Muscle layer of duodenum (tissue), 2 donors: ENCODE measurements at regions not wholly inside any gene's neighbourhood (a gene's known extent, or its start where the extent isn't known, plus 50 kb on each side); places are given as distances from the start of the nearest gene placed in this dataset.

Experiments
- H3K27ac ChIP-seq: one replicate; pipeline ENCODE4 v1.7.0; 2013; ENCODE audit warnings: mild to moderate bottlenecking, low read length
- H3K27me3 ChIP-seq: one replicate; pipeline ENCODE4 v1.7.0; 2013; ENCODE audit warnings: low read depth, mild to moderate bottlenecking, control low read depth, low read length
- H3K36me3 ChIP-seq, 2 donors: one replicate each; pipeline ENCODE4 v1.7.0; 2013; ENCODE audit warnings: low read length in 2 of 2, control low read depth in 1 of 2, mild to moderate bottlenecking in 1 of 2; ENCODE audit not compliant: insufficient read depth in 2 of 2, control insufficient read depth in 1 of 2
- H3K4me1 ChIP-seq, 2 donors: one replicate each; pipeline ENCODE4 v1.7.0; 2013; ENCODE audit warnings: low read length in 2 of 2, mild to moderate bottlenecking in 2 of 2, control low read depth in 1 of 2, moderate library complexity in 1 of 2; ENCODE audit not compliant: insufficient read depth in 2 of 2, control insufficient read depth in 1 of 2
- H3K4me3 ChIP-seq, 2 donors: one replicate each; pipeline ENCODE4 v1.7.0; 2013; ENCODE audit warnings: low read length in 2 of 2, low read depth in 1 of 2, mild to moderate bottlenecking in 1 of 2
- H3K9me3 ChIP-seq, 2 donors: one replicate each; pipeline ENCODE4 v1.7.0; 2013; ENCODE audit warnings: low read length in 2 of 2, control low read depth in 1 of 2, mild to moderate bottlenecking in 1 of 2; ENCODE audit not compliant: control insufficient read depth in 1 of 2
- donor health status: healthy.

GRCh38 chr2:191476901-191477300 lies 201.0 kb upstream of the NABP1 start:
- Histone ChIP-seq H3K27me3 (no peaks in the 10 kb centered on the region), H3K27ac (no peak overlapping the region), H3K4me1 (no peaks in the 10 kb centered on the region), H3K9me3 (peaks cover 0 to 10% of the 10 kb centered on the region in 2 donors), H3K36me3 (no peaks in the 10 kb centered on the region), H3K4me3 (no peak overlapping the region)

GRCh38 chr2:191478799-191479679 lies 198.9 kb upstream of the NABP1 start:
- H3K9me3 ChIP-seq, result peaks cover 8 to 11% of the 10 kb centered on the region in 2 donors
- H3K27ac ChIP-seq, result no peak overlapping the region

GRCh38 chr2:191479680-191480023 lies 198.3 kb upstream of the NABP1 start:
- H3K27me3 ChIP-seq, result no peaks in the 10 kb centered on the region
- no peak overlapping the region for H3K27ac ChIP-seq
- no peak overlapping the region for H3K4me3 ChIP-seq
- no peaks in the 10 kb centered on the region for H3K4me1 ChIP-seq
- H3K9me3 ChIP-seq, result peaks cover 8 to 11% of the 10 kb centered on the region in 2 donors
- no peaks in the 10 kb centered on the region for H3K36me3 ChIP-seq

More at GRCh38 chr2:191478799-191479679, 198.9 kb upstream of the NABP1 start:
- H3K4me1 ChIP-seq, result no peaks in the 10 kb centered on the region
- no peaks in the 10 kb centered on the region for H3K27me3 ChIP-seq
- H3K36me3 ChIP-seq, result no peaks in the 10 kb centered on the region
- no peak overlapping the region for H3K4me3 ChIP-seq

- no peak overlapping the region for H3K4me3 ChIP-seq
- peaks cover 8 to 11% of the 10 kb centered on the region in 2 donors for H3K9me3 ChIP-seq
- H3K27ac ChIP-seq, result no peak overlapping the region
- H3K36me3 ChIP-seq, result no peaks in the 10 kb centered on the region
- no peaks in the 10 kb centered on the region for H3K4me1 ChIP-seq
- no peaks in the 10 kb centered on the region for H3K27me3 ChIP-seq
Observed at GRCh38 chr2:191481305-191482070, 196.4 kb upstream of the NABP1 start.

- H3K27ac ChIP-seq, result no peak overlapping the region
- peaks cover 8 to 11% of the 10 kb centered on the region in 2 donors for H3K9me3 ChIP-seq
- no peaks in the 10 kb centered on the region for H3K4me1 ChIP-seq
Observed at GRCh38 chr2:191483117-191483516, 194.8 kb upstream of the NABP1 start.

GRCh38 chr2:191486584-191487320 lies 191.2 kb upstream of the NABP1 start:
- H3K4me1 ChIP-seq, result no peaks in the 10 kb centered on the region
- H3K36me3 ChIP-seq, result no peaks in the 10 kb centered on the region
- no peak overlapping the region for H3K4me3 ChIP-seq
- H3K27ac ChIP-seq, result no peak overlapping the region
- H3K9me3 ChIP-seq, result peaks cover 3 to 8% of the 10 kb centered on the region in 2 donors
- H3K27me3 ChIP-seq, result no peaks in the 10 kb centered on the region

More at GRCh38 chr2:191483117-191483516, 194.8 kb upstream of the NABP1 start:
- H3K27me3 ChIP-seq, result no peaks in the 10 kb centered on the region
- no peaks in the 10 kb centered on the region for H3K36me3 ChIP-seq
- no peak overlapping the region for H3K4me3 ChIP-seq

- no peak overlapping the region for H3K4me3 ChIP-seq
- H3K9me3 ChIP-seq, result peaks cover 0 to 2% of the 10 kb centered on the region in 2 donors
- no peak overlapping the region for H3K27ac ChIP-seq
- H3K4me1 ChIP-seq, result no peaks in the 10 kb centered on the region
- no peaks in the 10 kb centered on the region for H3K36me3 ChIP-seq
- H3K27me3 ChIP-seq, result no peaks in the 10 kb centered on the region
Observed at GRCh38 chr2:191488135-191488534, 189.8 kb upstream of the NABP1 start.

GRCh38 chr2:191489177-191489576 lies 188.8 kb upstream of the NABP1 start:
- H3K9me3 ChIP-seq, result no peaks in the 10 kb centered on the region
- no peak overlapping the region for H3K27ac ChIP-seq
- H3K4me1 ChIP-seq, result no peaks in the 10 kb centered on the region
- H3K4me3 ChIP-seq, result no peak overlapping the region
- no peaks in the 10 kb centered on the region for H3K36me3 ChIP-seq
- no peaks in the 10 kb centered on the region for H3K27me3 ChIP-seq

- Histone ChIP-seq H3K27ac (no peak overlapping the region), H3K4me1 (no peaks in the 10 kb centered on the region), H3K36me3 (no peaks in the 10 kb centered on the region), H3K4me3 (no peak overlapping the region), H3K27me3 (no peaks in the 10 kb centered on the region), H3K9me3 (no peaks in the 10 kb centered on the region)
Observed at GRCh38 chr2:191496838-191497237, 181.1 kb upstream of the NABP1 start.

GRCh38 chr2:191497822-191498221 lies 180.1 kb upstream of the NABP1 start:
- Histone ChIP-seq H3K36me3 (no peaks in the 10 kb centered on the region), H3K27ac (no peak overlapping the region), H3K27me3 (no peaks in the 10 kb centered on the region), H3K9me3 (no peaks in the 10 kb centered on the region), H3K4me3 (no peak overlapping the region), H3K4me1 (no peaks in the 10 kb centered on the region)

GRCh38 chr2:191499050-191499449 lies 178.9 kb upstream of the NABP1 start:
- Histone ChIP-seq H3K4me1 (no peaks in the 10 kb centered on the region), H3K36me3 (no peaks in the 10 kb centered on the region), H3K9me3 (no peaks in the 10 kb centered on the region), H3K4me3 (no peak overlapping the region), H3K27me3 (no peaks in the 10 kb centered on the region), H3K27ac (no peak overlapping the region)
